Neural progenitor cell (in vitro differentiated cells): ENCODE measurements at regions not wholly inside any gene's neighbourhood (a gene's known extent, or its start where the extent isn't known, plus 50 kb on each side); places are given as distances from the start of the nearest gene placed in this dataset.

Experiments
- DNase-seq: peaks from one replicate; pipeline ENCODE4 v3.0.0-alpha.2; 2016; ENCODE audit warnings: low spot score
- H2AFZ ChIP-seq: fragments of 200-600 bp; sonication (generic); replicated peaks from 2 replicates; pipeline ENCODE4 v1.6.1; 2016; ENCODE audit warnings: antibody characterized with exemption
- H3F3A ChIP-seq: fragments of 200-600 bp; sonication (generic); 2 replicates; pipeline ENCODE4 v1.6.1; 2016; ENCODE audit warnings: antibody characterized with exemption, low read depth
- H3K27ac ChIP-seq: fragments of 200-600 bp; sonication (generic); 2 replicates; pipeline ENCODE4 v1.5.1; 2016; ENCODE audit warnings: mild to moderate bottlenecking
- H3K27me3 ChIP-seq: fragments of 200-600 bp; sonication (generic); 2 replicates; pipeline ENCODE4 v1.6.1; 2016; ENCODE audit warnings: mild to moderate bottlenecking, moderate library complexity
- H3K36me3 ChIP-seq: fragments of 200-600 bp; sonication (generic); 2 replicates; pipeline ENCODE4 v1.5.1; 2016
- H3K4me1 ChIP-seq: fragments of 200-600 bp; sonication (generic); 2 replicates; pipeline ENCODE4 v1.6.1; 2016; ENCODE audit warnings: mixed run types
- H3K4me2 ChIP-seq: fragments of 200-600 bp; sonication (generic); 2 replicates; pipeline ENCODE4 v1.6.1; 2016
- H3K4me3 ChIP-seq: fragments of 200-600 bp; sonication (generic); 2 replicates; pipeline ENCODE4 v1.5.1; 2016
- H3K79me2 ChIP-seq: fragments of 200-600 bp; sonication (generic); 2 replicates; pipeline ENCODE4 v1.6.1; 2016; ENCODE audit warnings: low read depth
- H3K9ac ChIP-seq: fragments of 200-600 bp; sonication (generic); 2 replicates; pipeline ENCODE4 v1.6.1; 2016
- H3K9me3 ChIP-seq: fragments of 200-600 bp; sonication (generic); 2 replicates; pipeline ENCODE4 v1.5.1; 2016; ENCODE audit warnings: low read depth
- H4K20me1 ChIP-seq: fragments of 200-600 bp; sonication (generic); 2 replicates; pipeline ENCODE4 v1.6.1; 2016; ENCODE audit warnings: low read depth
- H3K27ac Mint-ChIP-seq: 3 replicates; pipeline ENCODE4 v1.8.0; 2021; ENCODE audit warnings: mixed read lengths
- H3K27me3 Mint-ChIP-seq: 2 replicates; pipeline ENCODE4 v1.8.0; 2022; ENCODE audit warnings: low read depth, mild to moderate bottlenecking, inconsistent platforms, moderate library complexity, mixed read lengths; ENCODE audit not compliant: insufficient read depth
- H3K36me3 Mint-ChIP-seq: 3 replicates; pipeline ENCODE4 v1.8.0; 2021; ENCODE audit warnings: mixed read lengths
- H3K4me1 Mint-ChIP-seq: 3 replicates; pipeline ENCODE4 v1.8.0; 2021; ENCODE audit warnings: mixed read lengths
- H3K4me3 Mint-ChIP-seq: 3 replicates; pipeline ENCODE4 v1.8.0; 2021; ENCODE audit warnings: mild to moderate bottlenecking, moderate library complexity, mixed read lengths
- H3K9me3 Mint-ChIP-seq: 3 replicates; pipeline ENCODE4 v1.8.0; 2020; ENCODE audit warnings: mixed read lengths
- EZH2 ChIP-seq: fragments of 200-600 bp; sonication (generic); IDR thresholded peaks from 2 replicates; pipeline ENCODE4 v1.6.1; 2017; ENCODE audit warnings: antibody characterized with exemption, mild to moderate bottlenecking, moderate library complexity
- EZH2phosphoT487 ChIP-seq: fragments of 200-600 bp; sonication (generic); IDR thresholded peaks from 2 replicates; pipeline ENCODE4 v1.6.1; 2017; ENCODE audit warnings: antibody characterized with exemption
- TF ChIP-seq, protein P1 (sequence below): fragments of 200-600 bp; sonication (generic); IDR thresholded peaks from 2 replicates; pipeline ENCODE4 v1.5.1; 2017; ENCODE audit warnings: antibody characterized with exemption, mild to moderate bottlenecking

DNA sequence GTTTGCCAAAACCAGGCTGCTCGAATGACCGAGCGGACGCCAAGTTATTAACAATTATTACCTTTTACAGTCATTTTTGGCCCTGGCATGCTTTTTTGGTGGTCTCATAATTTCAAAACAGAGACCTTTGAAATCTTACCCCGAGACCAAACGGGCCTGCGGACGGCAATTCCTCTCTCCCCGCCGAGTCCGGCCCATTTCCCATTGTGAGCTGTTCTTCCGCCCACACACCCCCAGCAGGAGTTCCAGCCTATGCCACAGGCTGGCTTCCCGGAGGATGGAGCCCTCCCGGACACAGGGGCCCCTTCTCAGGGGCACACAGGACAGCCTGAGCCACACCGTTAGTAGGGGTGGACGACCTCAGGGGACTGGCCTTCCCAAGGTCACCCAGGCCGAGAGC is 130.7 kb downstream of the C16orf95 start:
- H3K9me3 Mint-ChIP-seq: peaks cover 16% of the 10 kb centered on the region
- no peaks in the 10 kb centered on the region for H3K27me3 ChIP-seq
- no peaks in the 10 kb centered on the region for H3K79me2 ChIP-seq
- no peak overlapping the region for H2AFZ ChIP-seq
- H3K4me3 Mint-ChIP-seq: peak overlapping the region; percentile 26
- no peaks in the 10 kb centered on the region for H3K9me3 ChIP-seq
- peak; percentile 56 for DNase-seq
- TF ChIP-seq EZH2 (no peak), EZH2phosphoT487 (no peak)
- TF ChIP-seq, protein P1, sequence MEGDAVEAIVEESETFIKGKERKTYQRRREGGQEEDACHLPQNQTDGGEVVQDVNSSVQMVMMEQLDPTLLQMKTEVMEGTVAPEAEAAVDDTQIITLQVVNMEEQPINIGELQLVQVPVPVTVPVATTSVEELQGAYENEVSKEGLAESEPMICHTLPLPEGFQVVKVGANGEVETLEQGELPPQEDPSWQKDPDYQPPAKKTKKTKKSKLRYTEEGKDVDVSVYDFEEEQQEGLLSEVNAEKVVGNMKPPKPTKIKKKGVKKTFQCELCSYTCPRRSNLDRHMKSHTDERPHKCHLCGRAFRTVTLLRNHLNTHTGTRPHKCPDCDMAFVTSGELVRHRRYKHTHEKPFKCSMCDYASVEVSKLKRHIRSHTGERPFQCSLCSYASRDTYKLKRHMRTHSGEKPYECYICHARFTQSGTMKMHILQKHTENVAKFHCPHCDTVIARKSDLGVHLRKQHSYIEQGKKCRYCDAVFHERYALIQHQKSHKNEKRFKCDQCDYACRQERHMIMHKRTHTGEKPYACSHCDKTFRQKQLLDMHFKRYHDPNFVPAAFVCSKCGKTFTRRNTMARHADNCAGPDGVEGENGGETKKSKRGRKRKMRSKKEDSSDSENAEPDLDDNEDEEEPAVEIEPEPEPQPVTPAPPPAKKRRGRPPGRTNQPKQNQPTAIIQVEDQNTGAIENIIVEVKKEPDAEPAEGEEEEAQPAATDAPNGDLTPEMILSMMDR: no peak
- no peaks in the 10 kb centered on the region for H3K36me3 ChIP-seq
- peaks cover 37% of the 10 kb centered on the region for H3K4me1 Mint-ChIP-seq
- no peak overlapping the region for H3K4me3 ChIP-seq
- no peaks in the 10 kb centered on the region for H3K36me3 Mint-ChIP-seq
- H3F3A ChIP-seq: peaks cover 24% of the 10 kb centered on the region
- H3K9ac ChIP-seq: no peak overlapping the region
- H3K4me1 ChIP-seq: peaks cover 16% of the 10 kb centered on the region
- peak overlapping the region; percentile 43 for H3K4me2 ChIP-seq
- peak overlapping the region; percentile 65 for H3K27ac Mint-ChIP-seq
- no peaks in the 10 kb centered on the region for H4K20me1 ChIP-seq
- peaks cover 21% of the 10 kb centered on the region for H3K27me3 Mint-ChIP-seq
- H3K27ac ChIP-seq: no peak overlapping the region

GRCh38 chr16:87186876-87187533 is 130.2 kb downstream of the C16orf95 start:
- Histone ChIP-seq H3K27me3 (no peaks in the 10 kb centered on the region), H2AFZ (no peak overlapping the region), H3K4me3 (no peak overlapping the region), H3K27ac (no peak overlapping the region), H3K79me2 (no peaks in the 10 kb centered on the region), H4K20me1 (no peaks in the 10 kb centered on the region), H3K9ac (no peak overlapping the region), H3K4me2 (peak overlapping the region; percentile 43), H3K36me3 (no peaks in the 10 kb centered on the region), H3K9me3 (no peaks in the 10 kb centered on the region), H3K4me1 (peaks cover 16% of the 10 kb centered on the region), H3F3A (peaks cover 24% of the 10 kb centered on the region)
- peaks cover 37% of the 10 kb centered on the region for H3K4me1 Mint-ChIP-seq
- peaks cover 21% of the 10 kb centered on the region for H3K27me3 Mint-ChIP-seq
- peak overlapping the region; percentile 15 for H3K27ac Mint-ChIP-seq
- H3K9me3 Mint-ChIP-seq: peaks cover 16% of the 10 kb centered on the region
- TF ChIP-seq EZH2 (no peak), EZH2phosphoT487 (no peak)
- TF ChIP-seq, protein P1: no peak
- no peak for DNase-seq
- no peaks in the 10 kb centered on the region for H3K36me3 Mint-ChIP-seq
- peak overlapping the region; percentile 37 for H3K4me3 Mint-ChIP-seq

DNA sequence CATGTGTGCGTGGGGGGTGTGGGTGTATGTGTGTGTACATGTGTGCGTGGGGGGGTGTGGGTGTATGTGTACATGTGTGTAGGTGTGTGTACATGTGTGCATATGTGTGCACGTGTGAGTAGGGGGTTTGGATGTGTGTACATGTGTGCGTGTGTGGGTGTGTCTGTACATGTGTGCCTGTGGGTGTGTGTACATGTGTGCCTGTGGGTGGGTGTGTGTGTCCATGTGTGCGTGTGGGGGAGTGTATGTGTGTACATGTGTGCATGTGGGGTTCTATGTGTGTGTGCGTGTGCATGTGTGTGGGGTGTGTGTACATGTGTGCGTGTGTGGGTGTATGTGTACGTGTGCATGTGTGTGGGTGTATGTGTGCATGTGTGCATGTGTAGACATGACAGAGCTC is 129.1 kb downstream of the C16orf95 start:
- H3F3A ChIP-seq: peaks cover 24% of the 10 kb centered on the region
- TF ChIP-seq EZH2 (no peak), EZH2phosphoT487 (no peak)
- TF ChIP-seq, protein P1: no peak
- Mint-ChIP-seq H3K27ac (no peak overlapping the region), H3K27me3 (peaks cover 21% of the 10 kb centered on the region), H3K36me3 (no peaks in the 10 kb centered on the region), H3K9me3 (peaks cover 16% of the 10 kb centered on the region), H3K4me3 (peak overlapping the region; percentile 46), H3K4me1 (peaks cover 37% of the 10 kb centered on the region)
- H3K4me1 ChIP-seq: peaks cover 16% of the 10 kb centered on the region
- H3K9ac ChIP-seq: no peak overlapping the region
- H3K9me3 ChIP-seq: no peaks in the 10 kb centered on the region
- no peaks in the 10 kb centered on the region for H4K20me1 ChIP-seq
- H2AFZ ChIP-seq: no peak overlapping the region
- H3K36me3 ChIP-seq: no peaks in the 10 kb centered on the region
- H3K4me2 ChIP-seq: no peak overlapping the region
- DNase-seq: no peak
- no peaks in the 10 kb centered on the region for H3K79me2 ChIP-seq
- H3K27me3 ChIP-seq: no peaks in the 10 kb centered on the region
- no peak overlapping the region for H3K4me3 ChIP-seq
- H3K27ac ChIP-seq: no peak overlapping the region
